MG63 (cell line): ENCODE measurements at regions not wholly inside any gene's neighbourhood (a gene's known extent, or its start where the extent isn't known, plus 50 kb on each side); places are given as distances from the start of the nearest gene placed in this dataset.
"Not testable (repeated sequence)": the region's sequence is repeated elsewhere in the genome, so short reads cannot be mapped to it uniquely, and the experiment has no call there.

Source experiments
- DNase-seq: peaks from one replicate; pipeline ENCODE4 v3.0.0-alpha.2; 2020
- H3K27me3 ChIP-seq: fragments of 250-450 bp; sonication (Bioruptor Pico); 2 replicates; pipeline ENCODE4 v1.5.1; 2020; ENCODE audit warnings: mild to moderate bottlenecking, moderate library complexity
- H3K36me3 ChIP-seq: fragments of 250-450 bp; sonication (Bioruptor Pico); 2 replicates; pipeline ENCODE4 v1.5.1; 2020; ENCODE audit warnings: mild to moderate bottlenecking, moderate library complexity
- H3K4me3 ChIP-seq: fragments of 250-450 bp; sonication (Bioruptor Pico); 2 replicates; pipeline ENCODE4 v1.5.1; 2020; ENCODE audit warnings: mild to moderate bottlenecking, moderate library complexity
- H3K9me3 ChIP-seq: fragments of 250-450 bp; sonication (Bioruptor Pico); 2 replicates; pipeline ENCODE4 v1.5.1; 2020; ENCODE audit warnings: mild to moderate bottlenecking, moderate library complexity

DNA sequence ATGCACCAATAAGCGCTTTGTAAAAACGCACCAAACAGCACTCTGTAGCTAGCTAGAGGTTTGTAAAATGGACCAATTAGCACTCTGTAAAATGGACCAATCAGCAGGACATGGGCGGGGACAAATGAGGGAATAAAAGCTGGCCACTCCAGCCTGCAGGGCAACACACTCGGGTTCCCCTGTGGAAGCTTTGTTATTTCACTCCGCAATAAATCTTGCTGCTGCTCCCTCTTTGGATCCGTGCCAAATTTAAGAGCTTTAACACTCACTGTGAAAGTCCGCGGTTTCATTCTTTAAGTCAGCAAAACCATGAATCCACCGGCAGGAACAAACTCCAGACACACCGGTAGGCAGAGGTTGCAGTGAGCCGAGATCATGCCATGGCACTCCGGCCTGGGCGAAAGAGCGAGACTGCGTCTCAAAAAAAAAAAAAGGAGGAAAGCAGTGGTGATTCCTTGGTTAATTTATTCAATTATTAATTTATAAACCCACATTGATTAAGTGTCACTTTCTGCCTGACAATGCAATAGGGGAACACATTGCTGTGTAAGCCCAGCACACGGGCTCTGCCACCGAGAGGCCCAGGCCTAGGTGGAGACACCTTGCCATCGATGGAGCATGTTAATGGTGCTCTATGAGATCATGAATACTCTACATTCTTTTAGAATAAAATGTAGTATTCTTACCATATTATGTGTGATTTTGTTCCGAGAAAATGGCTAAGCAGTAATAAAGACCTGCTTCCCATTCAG lies 687.6 kb upstream of the HS6ST1 start:
- no peak overlapping the region for H3K4me3 ChIP-seq
- DNase-seq: no peak
- no peaks in the 10 kb centered on the region for H3K9me3 ChIP-seq
- no peaks in the 10 kb centered on the region for H3K27me3 ChIP-seq
- no peaks in the 10 kb centered on the region for H3K36me3 ChIP-seq

DNA sequence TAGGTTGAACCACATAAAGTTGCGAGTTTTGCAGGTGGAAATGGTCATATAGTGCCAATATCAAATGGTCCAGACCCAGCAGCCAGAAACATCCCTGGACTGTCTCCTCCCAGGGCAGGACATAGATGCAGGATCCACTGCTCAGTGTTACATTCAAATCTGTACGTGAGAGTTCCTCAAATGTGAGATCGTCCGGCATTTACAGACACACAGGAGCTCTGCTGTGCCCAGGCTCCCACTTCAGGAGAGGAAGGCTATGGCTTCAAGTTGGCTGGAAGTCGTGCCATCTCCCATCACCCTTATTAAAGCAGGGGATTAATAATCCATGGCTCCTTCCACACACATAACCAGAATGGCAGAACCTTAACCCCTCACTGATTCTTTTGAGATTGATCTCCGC lies 688.2 kb upstream of the HS6ST1 start:
- no peak for DNase-seq
- no peaks in the 10 kb centered on the region for H3K9me3 ChIP-seq

DNA sequence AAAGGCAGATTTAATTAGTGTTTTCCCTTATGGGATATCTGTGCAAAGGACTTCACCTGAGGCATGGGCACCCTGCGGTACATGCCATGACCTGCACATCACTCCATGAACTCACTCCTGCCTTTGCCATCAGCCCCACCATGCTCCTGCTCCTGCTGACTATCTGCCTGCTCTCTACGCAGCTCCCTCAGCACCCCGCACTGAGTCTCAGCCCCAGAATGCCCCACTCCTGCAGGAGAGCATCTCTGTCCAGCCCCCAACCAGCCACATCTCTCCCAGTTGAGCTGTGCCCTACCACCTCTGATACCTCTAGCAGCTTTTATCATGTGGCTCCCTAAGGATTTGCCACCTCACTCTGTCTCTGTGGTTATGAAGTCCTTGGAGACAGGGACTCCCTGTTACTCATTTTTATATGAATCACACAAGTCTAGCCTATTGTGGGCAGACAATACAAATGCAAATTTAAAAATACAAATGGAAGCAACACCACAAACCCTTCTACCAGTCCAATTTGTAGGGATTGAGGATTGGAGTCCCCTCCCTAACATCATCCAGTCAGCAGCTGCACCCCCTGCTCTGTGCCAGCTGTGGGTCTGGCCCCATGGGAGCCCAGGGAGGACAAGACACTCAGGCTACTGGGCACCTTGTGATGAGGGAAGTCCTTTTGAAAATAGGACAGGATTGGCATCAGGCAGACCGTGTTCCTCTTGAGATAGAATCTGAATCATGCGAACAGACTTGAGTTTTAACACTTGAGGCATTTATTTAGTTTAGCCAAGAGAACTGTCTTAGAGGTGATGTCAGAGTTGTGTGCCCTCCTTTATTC lies 689.6 kb upstream of the HS6ST1 start:
- Histone ChIP-seq H3K36me3 (no peaks in the 10 kb centered on the region), H3K27me3 (no peaks in the 10 kb centered on the region), H3K9me3 (no peaks in the 10 kb centered on the region), H3K4me3 (no peak overlapping the region)
- no peak for DNase-seq

More for the DNA sequence above, 688.2 kb upstream of the HS6ST1 start:
- Histone ChIP-seq H3K4me3 (no peak overlapping the region), H3K27me3 (no peaks in the 10 kb centered on the region), H3K36me3 (no peaks in the 10 kb centered on the region)

DNA sequence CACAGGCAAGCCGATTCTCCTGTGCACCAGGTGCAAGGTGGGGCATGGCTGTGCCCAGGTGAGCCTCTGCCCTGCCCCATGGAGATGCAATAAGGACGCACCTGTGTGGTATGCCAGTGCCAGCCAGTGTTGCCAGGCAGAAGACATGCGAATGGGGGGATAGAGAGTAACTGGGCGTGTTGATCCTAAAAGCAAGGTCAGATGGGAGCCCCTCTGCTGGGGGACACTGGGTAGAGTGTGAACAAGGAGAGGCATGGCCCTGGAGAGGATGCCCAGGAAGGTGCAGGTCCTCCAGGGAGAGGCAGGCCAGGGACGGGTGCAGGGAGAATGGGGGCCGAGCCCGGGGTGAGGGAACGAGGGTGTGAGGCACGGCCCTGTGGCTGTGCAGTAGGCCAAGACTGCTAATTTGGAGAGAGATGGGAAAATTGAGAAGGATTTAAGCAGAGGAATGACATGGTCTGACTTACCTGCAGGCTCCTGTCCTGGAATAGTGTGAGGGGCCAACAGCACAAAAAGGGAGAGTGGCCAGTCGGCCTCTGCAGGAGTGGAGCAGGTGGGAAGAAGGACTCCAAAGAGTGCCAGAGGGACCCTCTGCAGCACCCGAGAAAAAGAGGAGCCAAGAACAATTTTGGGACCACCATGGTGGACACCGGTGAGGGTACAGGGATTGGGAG lies 690.4 kb upstream of the HS6ST1 start:
- no peak for DNase-seq
- Histone ChIP-seq H3K4me3 (no peak overlapping the region), H3K27me3 (no peaks in the 10 kb centered on the region), H3K9me3 (no peaks in the 10 kb centered on the region), H3K36me3 (no peaks in the 10 kb centered on the region)

- Histone ChIP-seq H3K4me3 (no peak overlapping the region), H3K9me3 (no peaks in the 10 kb centered on the region), H3K27me3 (no peaks in the 10 kb centered on the region), H3K36me3 (no peaks in the 10 kb centered on the region)
- no peak for DNase-seq
Measured at GRCh38 chr2:129009555-129010146, 691.0 kb upstream of the HS6ST1 start.

GRCh38 chr2:129010262-129010661 lies 691.6 kb upstream of the HS6ST1 start:
- H3K36me3 ChIP-seq: no peaks in the 10 kb centered on the region
- DNase-seq: no peak
- no peaks in the 10 kb centered on the region for H3K27me3 ChIP-seq
- H3K9me3 ChIP-seq: no peaks in the 10 kb centered on the region
- H3K4me3 ChIP-seq: no peak overlapping the region

- DNase-seq: no peak
- Histone ChIP-seq H3K9me3 (no peaks in the 10 kb centered on the region), H3K27me3 (no peaks in the 10 kb centered on the region), H3K36me3 (no peaks in the 10 kb centered on the region), H3K4me3 (no peak overlapping the region)
Measured at GRCh38 chr2:129011466-129012061, 692.9 kb upstream of the HS6ST1 start.

GRCh38 chr2:129014432-129014831 lies 695.8 kb upstream of the HS6ST1 start:
- no peaks in the 10 kb centered on the region for H3K9me3 ChIP-seq
- no peak for DNase-seq
- no peaks in the 10 kb centered on the region for H3K36me3 ChIP-seq
- H3K4me3 ChIP-seq: no peak overlapping the region
- H3K27me3 ChIP-seq: no peaks in the 10 kb centered on the region

DNA sequence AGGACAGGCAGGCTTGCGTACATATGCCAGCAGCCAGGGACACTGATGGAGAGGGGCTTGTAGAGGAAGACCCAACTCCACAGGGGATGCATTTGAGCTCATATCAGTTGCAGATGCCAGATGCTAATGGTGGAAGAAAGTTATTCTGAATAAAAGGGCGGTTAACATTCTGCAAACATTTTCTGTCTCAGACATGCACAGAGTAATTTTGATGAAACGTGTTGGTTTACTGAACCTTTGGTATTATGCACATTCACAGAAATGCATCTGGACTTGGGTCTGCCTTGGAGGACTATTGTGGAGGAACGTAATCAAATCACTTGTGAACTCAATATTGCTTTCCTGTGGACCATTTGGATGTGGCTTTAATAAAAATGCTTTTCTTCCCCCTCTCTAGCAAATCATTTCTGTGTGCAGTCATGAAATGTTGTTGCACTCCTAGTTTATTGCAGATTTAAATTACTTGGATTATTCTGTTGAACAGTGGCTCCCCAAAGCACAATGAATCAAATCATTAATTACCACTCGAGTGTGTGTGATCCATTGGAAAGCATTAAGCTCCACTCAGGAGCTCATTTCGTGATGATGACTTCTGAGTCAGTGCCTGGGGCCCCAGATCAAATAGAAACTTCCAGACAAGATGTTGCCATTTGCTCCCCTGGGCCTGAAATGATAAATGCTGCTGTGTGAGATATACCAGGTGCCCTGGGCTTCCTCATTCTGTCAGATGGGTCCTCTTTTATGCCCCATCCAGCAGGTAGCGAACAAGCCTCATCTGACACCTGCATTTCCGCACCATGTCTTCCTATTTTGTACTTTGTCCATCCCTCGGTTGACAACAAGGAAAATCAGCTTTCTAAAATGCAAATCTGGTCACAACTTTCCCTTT lies 697.0 kb upstream of the HS6ST1 start:
- H3K36me3 ChIP-seq: no peaks in the 10 kb centered on the region
- H3K4me3 ChIP-seq: no peak overlapping the region
- DNase-seq: no peak
- H3K9me3 ChIP-seq: no peaks in the 10 kb centered on the region
- no peaks in the 10 kb centered on the region for H3K27me3 ChIP-seq

DNA sequence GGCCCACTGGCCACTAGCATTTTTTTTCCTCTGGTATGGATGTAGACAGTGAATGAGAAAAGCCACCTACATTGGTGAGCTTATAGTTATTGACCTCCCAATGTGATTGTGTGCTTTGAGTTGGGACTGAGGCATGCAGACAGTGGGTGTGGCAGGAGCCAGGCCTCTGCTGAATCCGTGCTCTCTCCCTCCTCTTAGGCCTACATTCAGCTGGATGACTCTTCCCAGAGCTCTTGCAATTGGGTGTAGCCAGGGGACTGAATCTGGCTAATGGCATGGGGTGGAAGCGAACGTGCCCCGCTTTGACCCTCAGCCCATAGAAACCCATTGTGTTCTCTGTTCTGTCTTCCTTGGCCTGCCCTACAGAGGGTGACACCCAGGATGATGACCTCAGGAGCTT lies 698.3 kb upstream of the HS6ST1 start:
- Histone ChIP-seq H3K9me3 (no peaks in the 10 kb centered on the region), H3K4me3 (no peak overlapping the region), H3K27me3 (no peaks in the 10 kb centered on the region), H3K36me3 (no peaks in the 10 kb centered on the region)
- DNase-seq: no peak

DNA sequence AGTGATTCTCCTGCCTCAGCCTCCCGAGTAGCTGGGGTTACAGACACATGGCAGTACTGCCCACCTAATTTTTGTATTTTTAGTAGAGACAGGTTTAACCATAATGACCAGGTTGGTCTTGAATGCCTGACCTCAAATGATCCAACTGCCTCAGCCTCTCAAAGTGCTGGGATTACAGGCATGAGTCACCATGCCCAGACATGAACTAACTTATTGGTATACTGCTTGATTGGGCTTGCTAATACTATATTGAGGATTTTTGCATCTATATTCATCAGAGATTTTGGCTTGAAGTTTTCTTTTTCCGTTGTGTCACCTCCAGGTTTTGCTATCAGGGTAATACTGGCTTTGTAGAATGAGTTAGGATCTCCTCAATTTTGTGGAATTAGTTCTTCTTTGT lies 706.1 kb upstream of the HS6ST1 start:
- no peak for DNase-seq
- no peaks in the 10 kb centered on the region; the same call in 1 of the 2 replicates for H3K9me3 ChIP-seq

GRCh38 chr2:129035992-129036391 lies 717.3 kb upstream of the HS6ST1 start:
- Histone ChIP-seq H3K36me3 (no peaks in the 10 kb centered on the region), H3K9me3 (no peaks in the 10 kb centered on the region), H3K27me3 (no peaks in the 10 kb centered on the region), H3K4me3 (no peak overlapping the region)
- no peak for DNase-seq

More for the DNA sequence above, 706.1 kb upstream of the HS6ST1 start:
- H3K4me3 ChIP-seq: no peak overlapping the region
- no peaks in the 10 kb centered on the region for H3K27me3 ChIP-seq
- H3K36me3 ChIP-seq: no peaks in the 10 kb centered on the region

DNA sequence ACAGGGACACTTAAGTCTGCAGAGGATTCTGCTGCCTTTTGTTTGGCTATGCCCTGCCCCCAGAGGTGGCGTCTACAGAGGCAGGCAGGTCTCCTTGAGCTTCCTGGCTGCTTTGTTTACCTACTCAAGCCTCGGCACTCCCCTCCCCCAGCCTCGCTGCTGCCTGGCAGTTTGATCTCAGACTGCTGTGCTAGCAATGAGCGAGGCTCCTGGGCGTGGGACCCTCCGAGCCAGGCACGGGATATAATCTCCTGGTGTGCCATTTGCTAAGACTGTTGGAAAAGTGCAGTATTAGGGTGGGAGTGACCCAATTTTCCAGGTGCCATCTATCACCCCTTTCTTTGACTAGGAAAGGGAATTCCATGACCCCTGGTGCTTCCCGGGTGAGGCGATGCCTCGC lies 725.0 kb upstream of the HS6ST1 start:
- H3K36me3 ChIP-seq, DNase-seq, H3K9me3 ChIP-seq: not testable (repeated sequence)

DNA sequence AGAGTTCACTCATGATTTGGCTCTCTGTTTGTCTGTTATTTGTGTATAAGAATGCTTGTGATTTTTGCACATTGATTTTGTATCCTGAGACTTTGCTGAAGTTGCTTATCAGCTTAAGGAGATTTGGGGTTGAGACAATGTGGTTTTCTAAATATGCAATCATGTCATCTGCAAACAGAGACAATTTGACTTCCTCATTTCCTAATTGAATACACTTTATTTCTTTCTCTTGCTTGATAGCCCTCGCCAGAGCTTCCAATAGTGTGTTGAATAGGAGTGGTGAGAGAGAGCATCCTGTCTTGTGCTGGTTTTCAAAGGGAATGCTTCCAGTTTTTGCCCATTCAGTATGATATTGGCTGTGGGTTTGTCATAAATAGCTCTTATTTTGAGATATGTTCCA lies 727.8 kb upstream of the HS6ST1 start:
- not testable (repeated sequence) for H3K27me3 ChIP-seq, DNase-seq, H3K36me3 ChIP-seq, H3K9me3 ChIP-seq, H3K4me3 ChIP-seq

More for the DNA sequence above, 725.0 kb upstream of the HS6ST1 start:
- H3K27me3 ChIP-seq, H3K4me3 ChIP-seq: not testable (repeated sequence)

GRCh38 chr2:129050101-129050500 lies 731.4 kb upstream of the HS6ST1 start:
- Histone ChIP-seq H3K36me3 (no peaks in the 10 kb centered on the region), H3K4me3 (no peak overlapping the region), H3K27me3 (no peaks in the 10 kb centered on the region), H3K9me3 (no peaks in the 10 kb centered on the region)
- DNase-seq: no peak

DNA sequence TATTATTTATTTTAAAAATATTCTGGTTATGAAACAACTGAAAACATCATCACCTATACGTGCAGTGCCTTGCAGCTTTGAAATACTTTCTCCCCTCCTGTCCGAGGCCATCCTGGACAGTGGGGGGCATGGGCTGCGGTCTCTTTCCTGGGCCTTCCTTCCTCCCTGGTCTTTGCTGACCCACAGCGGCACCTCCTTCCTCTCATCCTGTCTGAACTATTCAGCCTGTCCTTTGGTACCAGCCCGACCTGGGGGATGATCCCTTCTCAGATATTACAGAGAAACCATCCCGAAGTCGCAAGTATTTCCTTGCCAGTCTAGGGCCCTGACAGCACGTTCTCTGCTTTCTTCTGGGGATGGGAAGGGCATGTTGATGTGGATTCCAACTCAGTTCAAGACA lies 736.6 kb upstream of the HS6ST1 start:
- H3K9me3 ChIP-seq: no peaks in the 10 kb centered on the region
- H3K27me3 ChIP-seq: no peaks in the 10 kb centered on the region
- no peak overlapping the region for H3K4me3 ChIP-seq
- no peaks in the 10 kb centered on the region for H3K36me3 ChIP-seq
- DNase-seq: no peak
